RWPE2 (cell line): ENCODE measurements at regions not wholly inside any gene's neighbourhood (a gene's known extent, or its start where the extent isn't known, plus 50 kb on each side); places are given as distances from the start of the nearest gene placed in this dataset.

Experiments used
- ATAC-seq: fragments of 200-7000 bp; cut with Tn5 transposase; 3 replicates; pipeline ENCODE4 v1.9.1; 2021; ENCODE audit warnings: low read depth
- DNase-seq: peaks from one replicate; pipeline ENCODE4 v3.0.0-alpha.2; 2020; ENCODE audit warnings: low spot score
- H3K27ac ChIP-seq: fragments of 450-650 bp; 2 replicates; pipeline ENCODE4 v1.5.1; 2017; ENCODE audit warnings: mild to moderate bottlenecking; ENCODE audit not compliant: poor library complexity, severe bottlenecking
- H3K27me3 ChIP-seq: fragments of 250-450 bp; sonication (Bioruptor Pico); 2 replicates; pipeline ENCODE4 v1.5.1; 2021; ENCODE audit warnings: mild to moderate bottlenecking, moderate library complexity; ENCODE audit not compliant: insufficient read depth, poor library complexity, severe bottlenecking
- H3K36me3 ChIP-seq: fragments of 250-450 bp; sonication (Bioruptor Pico); 2 replicates; pipeline ENCODE4 v1.5.1; 2020; ENCODE audit warnings: low read depth, mild to moderate bottlenecking, moderate library complexity
- H3K4me1 ChIP-seq: fragments of 250-450 bp; sonication (Bioruptor Pico); 2 replicates; pipeline ENCODE4 v1.5.1; 2021; ENCODE audit warnings: mild to moderate bottlenecking, moderate library complexity; ENCODE audit not compliant: insufficient read depth, poor library complexity, severe bottlenecking
- H3K4me3 ChIP-seq: fragments of 250-450 bp; sonication (Bioruptor Pico); 2 replicates; pipeline ENCODE4 v1.5.1; 2021; ENCODE audit warnings: mild to moderate bottlenecking, moderate library complexity; ENCODE audit not compliant: severe bottlenecking
- H3K9me3 ChIP-seq: fragments of 250-450 bp; sonication (Bioruptor Pico); 2 replicates; pipeline ENCODE4 v1.5.1; 2021; ENCODE audit warnings: mild to moderate bottlenecking, moderate library complexity; ENCODE audit not compliant: severe bottlenecking
- TF ChIP-seq, protein P1 (sequence below): fragments of 450-650 bp; IDR thresholded peaks from one replicate; pipeline ENCODE4 v1.5.1; 2017; ENCODE audit warnings: mild to moderate bottlenecking, moderate library complexity; ENCODE audit not compliant: poor library complexity, severe bottlenecking

DNA sequence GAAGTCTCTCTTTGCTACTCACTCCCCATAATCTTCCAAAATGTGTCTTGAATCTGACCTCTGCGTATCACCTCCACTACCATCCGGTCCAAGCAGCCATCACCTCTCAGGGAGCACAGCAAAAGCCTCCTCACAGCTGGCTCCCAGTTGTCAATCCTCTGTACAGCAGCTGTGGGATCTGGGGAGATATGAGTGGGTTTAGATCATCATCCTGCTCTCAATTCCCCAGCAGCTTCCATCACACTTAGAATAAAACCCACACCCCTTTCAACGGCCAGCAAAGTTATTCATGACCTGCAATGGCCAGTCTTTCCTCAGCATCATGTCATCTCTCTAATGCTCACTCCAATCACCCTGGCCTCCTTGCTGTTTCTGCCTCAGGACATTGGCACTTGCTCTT lies 261.6 kb downstream of the PAX3 start:
- H3K4me3 ChIP-seq: no peak overlapping the region
- TF ChIP-seq, protein P1, sequence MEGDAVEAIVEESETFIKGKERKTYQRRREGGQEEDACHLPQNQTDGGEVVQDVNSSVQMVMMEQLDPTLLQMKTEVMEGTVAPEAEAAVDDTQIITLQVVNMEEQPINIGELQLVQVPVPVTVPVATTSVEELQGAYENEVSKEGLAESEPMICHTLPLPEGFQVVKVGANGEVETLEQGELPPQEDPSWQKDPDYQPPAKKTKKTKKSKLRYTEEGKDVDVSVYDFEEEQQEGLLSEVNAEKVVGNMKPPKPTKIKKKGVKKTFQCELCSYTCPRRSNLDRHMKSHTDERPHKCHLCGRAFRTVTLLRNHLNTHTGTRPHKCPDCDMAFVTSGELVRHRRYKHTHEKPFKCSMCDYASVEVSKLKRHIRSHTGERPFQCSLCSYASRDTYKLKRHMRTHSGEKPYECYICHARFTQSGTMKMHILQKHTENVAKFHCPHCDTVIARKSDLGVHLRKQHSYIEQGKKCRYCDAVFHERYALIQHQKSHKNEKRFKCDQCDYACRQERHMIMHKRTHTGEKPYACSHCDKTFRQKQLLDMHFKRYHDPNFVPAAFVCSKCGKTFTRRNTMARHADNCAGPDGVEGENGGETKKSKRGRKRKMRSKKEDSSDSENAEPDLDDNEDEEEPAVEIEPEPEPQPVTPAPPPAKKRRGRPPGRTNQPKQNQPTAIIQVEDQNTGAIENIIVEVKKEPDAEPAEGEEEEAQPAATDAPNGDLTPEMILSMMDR: no peak
- H3K27ac ChIP-seq: no peak overlapping the region
- H3K9me3 ChIP-seq: no peaks in the 10 kb centered on the region
- no peak for DNase-seq
- H3K27me3 ChIP-seq: peaks cover 3% of the 10 kb centered on the region
- H3K36me3 ChIP-seq: no peaks in the 10 kb centered on the region
- no peak for ATAC-seq
- no peaks in the 10 kb centered on the region for H3K4me1 ChIP-seq

- Histone ChIP-seq H3K9me3 (no peaks in the 10 kb centered on the region), H3K36me3 (no peaks in the 10 kb centered on the region), H3K4me3 (no peak overlapping the region), H3K27ac (no peak overlapping the region), H3K4me1 (no peaks in the 10 kb centered on the region), H3K27me3 (no peaks in the 10 kb centered on the region)
- TF ChIP-seq, protein P1: no peak
- no peak for ATAC-seq
- DNase-seq: no peak
These were observed 264.7 kb downstream of the PAX3 start for GRCh38 chr2:222034058-222034457.

DNA sequence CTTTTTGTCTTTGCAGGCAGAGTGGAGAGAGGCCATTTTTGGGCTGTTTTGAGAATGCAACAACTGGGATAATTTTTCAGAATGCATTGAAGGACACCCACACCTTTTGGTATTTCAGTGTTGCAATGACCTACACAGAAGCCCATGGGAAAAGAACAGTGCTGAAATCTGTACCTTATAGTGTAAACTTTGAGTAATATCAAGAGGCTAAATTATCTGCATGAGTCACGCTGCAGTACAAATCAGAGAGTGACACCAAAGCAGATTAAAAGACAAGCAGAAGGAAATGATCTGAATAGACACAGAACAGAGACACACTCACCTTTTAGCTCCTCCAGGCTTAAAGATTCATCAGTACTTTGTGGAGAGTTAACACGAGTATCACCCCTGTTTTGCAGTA lies 265.3 kb downstream of the PAX3 start:
- ATAC-seq (peak; percentile 84), DNase-seq (no peak)
- Histone ChIP-seq H3K4me1 (no peaks in the 10 kb centered on the region), H3K4me3 (no peak overlapping the region), H3K27me3 (no peaks in the 10 kb centered on the region), H3K27ac (no peak overlapping the region), H3K36me3 (no peaks in the 10 kb centered on the region), H3K9me3 (no peaks in the 10 kb centered on the region)
- TF ChIP-seq, protein P1: no peak

GRCh38 chr2:222025881-222026271 lies 272.9 kb downstream of the PAX3 start:
- H3K36me3 ChIP-seq: no peaks in the 10 kb centered on the region
- no peaks in the 10 kb centered on the region for H3K4me1 ChIP-seq
- no peaks in the 10 kb centered on the region for H3K9me3 ChIP-seq
- DNase-seq (no peak), ATAC-seq (no peak)
- TF ChIP-seq, protein P1: no peak
- no peaks in the 10 kb centered on the region for H3K27me3 ChIP-seq
- H3K27ac ChIP-seq: no peak overlapping the region
- H3K4me3 ChIP-seq: no peak overlapping the region

GRCh38 chr2:222024932-222025880 lies 273.6 kb downstream of the PAX3 start:
- ATAC-seq (peak; percentile 61; the same call in 1 of the 3 replicates), DNase-seq (no peak)
- Histone ChIP-seq H3K36me3 (no peaks in the 10 kb centered on the region), H3K9me3 (no peaks in the 10 kb centered on the region), H3K4me1 (no peaks in the 10 kb centered on the region), H3K4me3 (no peak overlapping the region), H3K27ac (no peak overlapping the region), H3K27me3 (no peaks in the 10 kb centered on the region)
- TF ChIP-seq, protein P1: peak; percentile 86
